ENCODE measurements at regions not wholly inside any gene's neighbourhood (a gene's known extent, or its start where the extent isn't known, plus 50 kb on each side); places are given as distances from the start of the nearest gene placed in this dataset.

- TF ChIP-seq EZH2phosphoT487 (IDR thresholded peaks at IDR 0.05; ENCODE audit: insufficient read depth, low read depth) (no peak), EZH2 (IDR thresholded peaks at IDR 0.05; ENCODE audit: insufficient read depth, poor library complexity, severe bottlenecking) (no peak)
Observed at GRCh38 chr6:170082067-170082466, 208.8 kb downstream of the DLL1 start.
